HEK293 (cell line): ENCODE measurements at regions not wholly inside any gene's neighbourhood (a gene's known extent, or its start where the extent isn't known, plus 50 kb on each side); places are given as distances from the start of the nearest gene placed in this dataset.

ENCODE experiments used
- CTCF ChIA-PET: fragments of 350-600 bp; formaldehyde crosslinking; extraction: SDS; loops from one replicate; lab custom pipeline; 2021; ENCODE audit warnings: antibody characterized with exemption; lab: Yijun Ruan, JAX
- POLR2A ChIA-PET: fragments of 300-600 bp; formaldehyde crosslinking; extraction: SDS; loops from one replicate; lab custom pipeline; 2020; ENCODE audit warnings: antibody characterized with exemption, inconsistent platforms; lab: Yijun Ruan, JAX
- H3K27ac ChIP-seq: fragments of 200-500 bp; sonication (Bioruptor generic); 2 replicates; pipeline ENCODE4 v1.5.1; 2014; ENCODE audit warnings: low read depth, low read length, control low read depth, inconsistent platforms; ENCODE audit errors: extremely low read depth
- H3K36me3 ChIP-seq, 2 experiments: fragments of 200-500 bp in 1 of 2; sonication (Bioruptor generic) in 1 of 2; 1 replicate in 1 of 2; 2 replicates in 1 of 2; pipeline ENCODE4 v1.5.1; 2014 to 2017; ENCODE audit warnings: inconsistent platforms in 2 of 2, low read length in 2 of 2; ENCODE audit not compliant: control insufficient read depth in 2 of 2, insufficient read depth in 1 of 2
- H3K4me1 ChIP-seq: fragments of 200-500 bp; sonication (Bioruptor generic); 2 replicates; pipeline ENCODE4 v1.5.1; 2014; ENCODE audit warnings: mild to moderate bottlenecking, low read length, inconsistent platforms; ENCODE audit not compliant: control insufficient read depth, insufficient read depth
- H3K4me3 ChIP-seq: 2 replicates; pipeline ENCODE4 v1.5.1; 2011; ENCODE audit warnings: low read depth, mild to moderate bottlenecking, control low read depth, low read length, moderate library complexity
- H3K9me3 ChIP-seq: fragments of 200-500 bp; sonication (Bioruptor generic); 2 replicates; pipeline ENCODE4 v1.5.1; 2014; ENCODE audit warnings: low read depth, low read length, inconsistent platforms; ENCODE audit not compliant: control insufficient read depth, insufficient read depth
- EGR2 ChIP-seq: fragments of 450-650 bp; formaldehyde crosslinking; IDR thresholded peaks from 2 replicates; pipeline ENCODE4 v1.5.1; 2016; ENCODE audit warnings: low read depth, missing biosample characterization, missing genetic modification characterization
- GFI1B ChIP-seq: fragments of 450-650 bp; formaldehyde crosslinking; IDR thresholded peaks from 2 replicates; pipeline ENCODE4 v1.5.1; 2016; ENCODE audit warnings: missing biosample characterization, missing genetic modification characterization
- HOXD13 ChIP-seq: sonication (generic); formaldehyde crosslinking; IDR thresholded peaks from 2 replicates; pipeline ENCODE4 v1.8.0; 2022; ENCODE audit warnings: missing genetic modification reagents, borderline replicate concordance
- TRIM28 ChIP-seq: IDR thresholded peaks from 2 replicates; pipeline ENCODE4 v1.6.1; 2011; ENCODE audit warnings: low read length, control low read depth, borderline replicate concordance
- ZFHX2 ChIP-seq: fragments of 450-650 bp; formaldehyde crosslinking; conservative IDR thresholded peaks from 2 replicates; pipeline ENCODE4 v1.5.1; 2016; ENCODE audit warnings: missing biosample characterization, missing genetic modification characterization
- ZNF202 ChIP-seq: fragments of 450-650 bp; formaldehyde crosslinking; IDR thresholded peaks from 2 replicates; pipeline ENCODE4 v1.5.1; 2016; ENCODE audit warnings: missing biosample characterization, missing genetic modification characterization, borderline replicate concordance
- ZNF514 ChIP-seq: fragments of 450-650 bp; formaldehyde crosslinking; IDR thresholded peaks from 2 replicates; pipeline ENCODE4 v1.5.1; 2016; ENCODE audit warnings: missing biosample characterization, missing genetic modification characterization
- ZNF654 ChIP-seq: fragments of 450-650 bp; formaldehyde crosslinking; IDR thresholded peaks from 2 replicates; pipeline ENCODE4 v1.5.1; 2016; ENCODE audit warnings: low read depth, missing biosample characterization, missing genetic modification characterization
- ZNF664 ChIP-seq: fragments of 450-650 bp; formaldehyde crosslinking; IDR thresholded peaks from 2 replicates; pipeline ENCODE4 v1.5.1; 2016; ENCODE audit warnings: missing biosample characterization, missing genetic modification characterization
- ZNF843 ChIP-seq: fragments of 450-650 bp; formaldehyde crosslinking; IDR thresholded peaks from 2 replicates; pipeline ENCODE4 v1.5.1; 2016; ENCODE audit warnings: missing biosample characterization, missing genetic modification characterization
- ZXDB ChIP-seq: fragments of 450-650 bp; formaldehyde crosslinking; IDR thresholded peaks from 2 replicates; pipeline ENCODE4 v1.5.1; 2016; ENCODE audit warnings: missing biosample characterization, missing genetic modification characterization
- TF ChIP-seq, protein P1 (sequence below): IDR thresholded peaks from 2 replicates; pipeline ENCODE4 v1.6.1; 2011; ENCODE audit warnings: mild to moderate bottlenecking, low read depth, low read length, borderline replicate concordance
- TF ChIP-seq, protein P2 (sequence below): fragments of 450-650 bp; formaldehyde crosslinking; IDR thresholded peaks from 2 replicates; pipeline ENCODE4 v1.5.1; 2016; ENCODE audit warnings: missing biosample characterization, missing genetic modification characterization
- TF ChIP-seq, protein P3 (sequence below): fragments of 450-650 bp; formaldehyde crosslinking; IDR thresholded peaks from 2 replicates; pipeline ENCODE4 v1.5.1; 2016; ENCODE audit warnings: missing biosample characterization, missing genetic modification characterization
- TF ChIP-seq, protein P4 (sequence below): fragments of 450-650 bp; formaldehyde crosslinking; IDR thresholded peaks from 2 replicates; pipeline ENCODE4 v1.5.1; 2016; ENCODE audit warnings: missing biosample characterization, missing genetic modification characterization

DNA sequence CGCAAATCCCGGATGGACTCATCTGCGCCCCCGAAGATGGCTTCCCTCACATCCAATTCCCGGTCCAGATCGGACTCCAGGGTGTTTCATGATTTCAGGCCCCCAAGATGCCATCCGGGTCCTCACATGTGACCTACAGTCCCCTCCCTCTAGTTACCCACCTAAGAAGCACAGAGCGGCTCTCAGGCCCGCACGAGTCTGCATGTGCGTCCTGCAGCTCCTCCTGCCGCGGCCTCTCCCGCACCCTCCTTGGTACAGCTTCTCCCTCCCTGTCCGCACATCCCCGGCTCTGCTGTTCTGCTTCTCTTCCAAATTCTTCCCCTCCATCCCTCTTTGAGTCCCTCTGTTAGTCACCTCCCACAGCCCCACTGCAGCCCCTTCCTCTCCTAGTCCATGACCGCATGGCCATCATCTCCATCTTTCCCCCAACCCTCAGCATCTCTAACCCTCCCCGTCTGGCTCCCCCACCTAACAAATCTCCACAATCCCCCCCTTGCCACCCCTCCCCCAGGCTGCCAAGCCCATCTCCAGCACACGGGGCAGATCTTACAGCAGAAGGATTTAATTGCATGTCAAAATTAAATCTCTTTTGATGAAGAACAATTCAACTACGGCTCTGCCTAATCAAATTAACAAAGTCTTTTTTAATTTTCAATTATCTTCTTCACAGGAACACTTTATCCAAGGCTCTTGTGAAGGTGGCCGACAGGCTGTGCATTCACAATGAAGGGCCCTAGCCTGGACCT is 231.0 kb downstream of the RBFOX3 start:
- H3K36me3 ChIP-seq = no peaks in the 10 kb centered on the region
- H3K9me3 ChIP-seq = no peaks in the 10 kb centered on the region
- no peak overlapping the region for H3K4me3 ChIP-seq
- POLR2A ChIA-PET = no interaction called here
- CTCF ChIA-PET = interaction anchor here (0.6 to 1.9 kb wide), 3 partner anchors 12 to 292 kb away, joined by 3 to 5 read pairs (median 5); no protein-coding TSS in a partner anchor
- TF ChIP-seq TRIM28 = no peak
- no peak for TF ChIP-seq ZNF843 (tag by site-specific recombination)
- TF ChIP-seq, protein P1, sequence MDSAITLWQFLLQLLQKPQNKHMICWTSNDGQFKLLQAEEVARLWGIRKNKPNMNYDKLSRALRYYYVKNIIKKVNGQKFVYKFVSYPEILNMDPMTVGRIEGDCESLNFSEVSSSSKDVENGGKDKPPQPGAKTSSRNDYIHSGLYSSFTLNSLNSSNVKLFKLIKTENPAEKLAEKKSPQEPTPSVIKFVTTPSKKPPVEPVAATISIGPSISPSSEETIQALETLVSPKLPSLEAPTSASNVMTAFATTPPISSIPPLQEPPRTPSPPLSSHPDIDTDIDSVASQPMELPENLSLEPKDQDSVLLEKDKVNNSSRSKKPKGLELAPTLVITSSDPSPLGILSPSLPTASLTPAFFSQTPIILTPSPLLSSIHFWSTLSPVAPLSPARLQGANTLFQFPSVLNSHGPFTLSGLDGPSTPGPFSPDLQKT = no peak
- TF ChIP-seq ZXDB (tag by site-specific recombination) = no peak
- no peak for TF ChIP-seq ZNF654 (tag by site-specific recombination)
- TF ChIP-seq EGR2 (tag by site-specific recombination) = no peak
- no peak for TF ChIP-seq ZNF202
- no peak for TF ChIP-seq ZNF664
- TF ChIP-seq, protein P2, sequence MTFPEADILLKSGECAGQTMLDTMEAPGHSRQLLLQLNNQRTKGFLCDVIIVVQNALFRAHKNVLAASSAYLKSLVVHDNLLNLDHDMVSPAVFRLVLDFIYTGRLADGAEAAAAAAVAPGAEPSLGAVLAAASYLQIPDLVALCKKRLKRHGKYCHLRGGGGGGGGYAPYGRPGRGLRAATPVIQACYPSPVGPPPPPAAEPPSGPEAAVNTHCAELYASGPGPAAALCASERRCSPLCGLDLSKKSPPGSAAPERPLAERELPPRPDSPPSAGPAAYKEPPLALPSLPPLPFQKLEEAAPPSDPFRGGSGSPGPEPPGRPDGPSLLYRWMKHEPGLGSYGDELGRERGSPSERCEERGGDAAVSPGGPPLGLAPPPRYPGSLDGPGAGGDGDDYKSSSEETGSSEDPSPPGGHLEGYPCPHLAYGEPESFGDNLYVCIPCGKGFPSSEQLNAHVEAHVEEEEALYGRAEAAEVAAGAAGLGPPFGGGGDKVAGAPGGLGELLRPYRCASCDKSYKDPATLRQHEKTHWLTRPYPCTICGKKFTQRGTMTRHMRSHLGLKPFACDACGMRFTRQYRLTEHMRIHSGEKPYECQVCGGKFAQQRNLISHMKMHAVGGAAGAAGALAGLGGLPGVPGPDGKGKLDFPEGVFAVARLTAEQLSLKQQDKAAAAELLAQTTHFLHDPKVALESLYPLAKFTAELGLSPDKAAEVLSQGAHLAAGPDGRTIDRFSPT (tag by site-specific recombination) = no peak
- TF ChIP-seq, protein P3, sequence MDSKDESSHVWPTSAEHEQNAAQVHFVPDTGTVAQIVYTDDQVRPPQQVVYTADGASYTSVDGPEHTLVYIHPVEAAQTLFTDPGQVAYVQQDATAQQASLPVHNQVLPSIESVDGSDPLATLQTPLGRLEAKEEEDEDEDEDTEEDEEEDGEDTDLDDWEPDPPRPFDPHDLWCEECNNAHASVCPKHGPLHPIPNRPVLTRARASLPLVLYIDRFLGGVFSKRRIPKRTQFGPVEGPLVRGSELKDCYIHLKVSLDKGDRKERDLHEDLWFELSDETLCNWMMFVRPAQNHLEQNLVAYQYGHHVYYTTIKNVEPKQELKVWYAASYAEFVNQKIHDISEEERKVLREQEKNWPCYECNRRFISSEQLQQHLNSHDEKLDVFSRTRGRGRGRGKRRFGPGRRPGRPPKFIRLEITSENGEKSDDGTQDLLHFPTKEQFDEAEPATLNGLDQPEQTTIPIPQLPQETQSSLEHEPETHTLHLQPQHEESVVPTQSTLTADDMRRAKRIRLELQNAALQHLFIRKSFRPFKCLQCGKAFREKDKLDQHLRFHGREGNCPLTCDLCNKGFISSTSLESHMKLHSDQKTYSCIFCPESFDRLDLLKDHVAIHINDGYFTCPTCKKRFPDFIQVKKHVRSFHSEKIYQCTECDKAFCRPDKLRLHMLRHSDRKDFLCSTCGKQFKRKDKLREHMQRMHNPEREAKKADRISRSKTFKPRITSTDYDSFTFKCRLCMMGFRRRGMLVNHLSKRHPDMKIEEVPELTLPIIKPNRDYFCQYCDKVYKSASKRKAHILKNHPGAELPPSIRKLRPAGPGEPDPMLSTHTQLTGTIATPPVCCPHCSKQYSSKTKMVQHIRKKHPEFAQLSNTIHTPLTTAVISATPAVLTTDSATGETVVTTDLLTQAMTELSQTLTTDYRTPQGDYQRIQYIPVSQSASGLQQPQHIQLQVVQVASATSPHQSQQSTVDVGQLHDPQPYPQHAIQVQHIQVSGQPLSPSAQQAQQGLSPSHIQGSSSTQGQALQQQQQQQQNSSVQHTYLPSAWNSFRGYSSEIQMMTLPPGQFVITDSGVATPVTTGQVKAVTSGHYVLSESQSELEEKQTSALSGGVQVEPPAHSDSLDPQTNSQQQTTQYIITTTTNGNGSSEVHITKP (tag by site-specific recombination) = no peak
- TF ChIP-seq ZNF514 (tag by site-specific recombination) = no peak
- no peak for TF ChIP-seq GFI1B (tag by site-specific recombination)
- TF ChIP-seq HOXD13 (CRISPR knock-in tag) = no peak
- TF ChIP-seq, protein P4, sequence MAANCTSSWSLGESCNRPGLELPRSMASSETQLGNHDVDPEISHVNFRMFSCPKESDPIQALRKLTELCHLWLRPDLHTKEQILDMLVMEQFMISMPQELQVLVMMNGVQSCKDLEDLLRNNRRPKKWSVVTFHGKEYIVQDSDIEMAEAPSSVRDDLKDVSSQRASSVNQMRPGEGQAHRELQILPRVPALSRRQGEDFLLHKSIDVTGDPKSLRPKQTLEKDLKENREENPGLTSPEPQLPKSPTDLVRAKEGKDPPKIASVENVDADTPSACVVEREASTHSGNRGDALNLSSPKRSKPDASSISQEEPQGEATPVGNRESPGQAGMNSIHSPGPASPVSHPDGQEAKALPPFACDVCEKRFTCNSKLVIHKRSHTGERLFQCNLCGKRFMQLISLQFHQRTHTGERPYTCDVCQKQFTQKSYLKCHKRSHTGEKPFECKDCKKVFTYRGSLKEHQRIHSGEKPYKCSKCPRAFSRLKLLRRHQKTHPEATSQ = no peak
- H3K4me1 ChIP-seq = no peaks in the 10 kb centered on the region
- H3K27ac ChIP-seq = no peak overlapping the region

DNA sequence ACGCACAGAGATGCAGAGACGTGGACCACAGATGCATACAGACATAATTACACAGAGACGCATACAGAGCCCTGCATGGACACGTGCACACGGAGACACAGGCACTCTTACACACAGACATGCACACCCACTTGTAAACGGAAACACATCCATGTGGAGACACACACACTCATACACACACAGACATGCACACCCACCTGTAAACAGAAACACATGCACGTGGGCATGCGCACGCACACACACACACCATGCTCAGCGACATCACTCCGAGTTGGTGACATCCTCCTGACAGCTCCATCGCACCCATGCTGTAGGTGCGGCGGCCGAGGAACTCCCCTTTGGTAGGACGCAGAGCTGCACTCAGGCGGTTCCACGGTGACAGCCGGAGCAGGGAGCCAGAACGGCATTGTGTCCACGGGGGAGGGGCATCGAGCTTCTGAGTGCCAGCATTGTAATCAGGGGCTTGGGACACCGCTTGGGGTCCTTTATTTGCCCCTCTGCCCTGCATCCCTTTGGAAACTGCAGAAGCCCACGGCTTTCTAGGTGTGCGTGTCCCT is 233.5 kb downstream of the RBFOX3 start:
- ChIA-PET POLR2A (no interaction called here), CTCF (interaction anchor here (1.3 kb wide), 1 partner anchor 9 kb away, joined by 3 read pairs; no protein-coding TSS in a partner anchor)
- peak; percentile 53 for TF ChIP-seq ZFHX2 (tag by site-specific recombination)
- TF ChIP-seq, protein P2 (tag by site-specific recombination) = no peak

More for the DNA sequence above, 233.5 kb downstream of the RBFOX3 start:
- Histone ChIP-seq H3K9me3 (no peaks in the 10 kb centered on the region), H3K4me1 (no peaks in the 10 kb centered on the region), H3K36me3 (no peaks in the 10 kb centered on the region), H3K27ac (no peak overlapping the region), H3K4me3 (no peak overlapping the region)
